NCI-H2196 treated with DMSO at 0.1 percent for 48 hours (cell line): ENCODE measurements at regions not wholly inside any gene's neighbourhood (a gene's known extent, or its start where the extent isn't known, plus 50 kb on each side); places are given as distances from the start of the nearest gene placed in this dataset.

Source experiments
- DNase-seq: peaks from one replicate; lab custom pipeline; 2025; ENCODE audit not compliant: unreplicated experiment; lab: John Stamatoyannopoulos, UW

DNA sequence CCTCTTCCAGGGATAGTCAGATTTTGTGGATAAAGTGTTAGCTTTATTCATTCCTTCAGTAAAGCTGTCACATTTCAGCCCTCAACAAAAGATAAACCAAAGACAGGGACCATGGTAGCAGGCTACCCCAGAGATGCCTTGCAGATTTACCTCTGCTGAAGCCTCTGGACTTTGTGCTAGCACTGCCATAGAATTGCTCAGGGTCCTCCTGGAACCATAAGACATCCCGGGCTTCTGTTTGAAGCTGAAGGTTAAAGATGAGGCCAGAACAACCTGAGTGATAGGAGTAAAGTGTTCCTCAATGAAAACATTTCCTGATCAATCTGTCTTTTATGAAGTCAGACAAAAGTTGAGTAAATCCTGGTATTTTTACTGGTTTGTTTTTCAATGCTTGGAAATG, 57.5 kb upstream of the ARL15 start:
- no peak for DNase-seq

DNA sequence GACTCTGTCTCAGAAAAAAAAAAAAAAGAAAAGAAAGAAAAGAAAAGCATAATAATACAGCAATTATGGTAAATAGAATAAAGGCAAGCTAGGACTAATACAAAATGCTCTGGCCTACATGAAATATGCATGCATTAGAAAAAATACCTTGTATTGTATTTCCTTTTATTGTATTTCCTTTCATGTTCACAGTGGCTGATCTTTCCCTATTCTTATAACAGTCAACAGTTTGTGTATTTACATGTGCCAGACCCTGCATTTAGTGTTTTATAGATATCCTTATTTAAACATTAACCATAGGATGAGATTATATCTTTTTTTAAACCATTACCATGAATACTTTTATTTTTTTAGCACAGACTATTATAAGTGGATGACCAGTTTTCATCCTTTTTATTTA, 56.3 kb upstream of the ARL15 start:
- DNase-seq, result no peak

DNA sequence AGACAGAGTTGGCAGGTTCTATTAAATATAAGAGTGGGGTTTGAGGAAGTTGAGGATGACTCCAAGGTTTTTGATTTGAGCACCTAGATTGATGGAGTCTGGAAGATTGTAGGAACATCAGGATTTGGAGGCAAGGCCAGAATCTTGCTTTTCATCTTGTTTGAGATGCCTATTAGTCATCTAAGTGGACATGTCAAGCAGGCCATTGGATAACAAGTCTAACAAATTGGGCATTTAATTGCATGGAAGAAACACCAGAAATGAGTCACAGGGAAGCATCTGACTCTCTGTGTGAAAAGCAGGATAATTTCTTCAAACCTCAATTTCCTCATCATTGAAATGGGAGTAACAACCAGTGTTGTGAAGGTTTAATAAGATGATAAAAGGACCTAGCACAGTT, 53.3 kb upstream of the ARL15 start:
- no peak for DNase-seq

DNA sequence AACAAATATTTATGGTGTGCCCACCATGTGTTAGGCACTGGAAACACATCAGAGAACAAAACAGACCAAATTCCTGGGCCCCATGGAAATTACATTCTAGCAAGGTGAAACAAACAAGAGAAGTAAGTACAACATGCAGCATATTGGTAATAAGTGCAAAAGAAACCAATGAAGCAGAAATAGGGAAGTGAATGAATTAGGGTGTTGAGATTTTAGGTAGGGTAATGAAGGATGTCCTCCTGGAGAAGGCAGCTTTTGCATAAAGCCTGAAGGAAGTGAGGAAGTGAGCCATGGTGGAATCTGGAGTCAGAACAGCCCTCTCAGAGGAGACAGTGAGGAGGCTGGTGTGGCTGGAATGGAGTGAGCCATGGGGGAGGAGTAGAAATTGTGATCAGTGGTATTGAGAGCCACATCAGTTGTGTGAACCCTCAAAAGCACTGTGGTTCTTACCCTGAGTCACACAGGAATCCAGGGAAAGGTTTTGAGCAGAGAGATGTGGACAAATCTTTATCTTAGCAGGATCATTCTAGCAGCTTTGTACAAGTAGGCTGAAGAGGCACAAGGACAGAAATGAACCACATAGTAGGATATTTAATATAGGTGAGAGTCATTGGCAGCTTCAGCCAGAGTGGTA, 52.7 kb upstream of the ARL15 start:
- no peak for DNase-seq

DNA sequence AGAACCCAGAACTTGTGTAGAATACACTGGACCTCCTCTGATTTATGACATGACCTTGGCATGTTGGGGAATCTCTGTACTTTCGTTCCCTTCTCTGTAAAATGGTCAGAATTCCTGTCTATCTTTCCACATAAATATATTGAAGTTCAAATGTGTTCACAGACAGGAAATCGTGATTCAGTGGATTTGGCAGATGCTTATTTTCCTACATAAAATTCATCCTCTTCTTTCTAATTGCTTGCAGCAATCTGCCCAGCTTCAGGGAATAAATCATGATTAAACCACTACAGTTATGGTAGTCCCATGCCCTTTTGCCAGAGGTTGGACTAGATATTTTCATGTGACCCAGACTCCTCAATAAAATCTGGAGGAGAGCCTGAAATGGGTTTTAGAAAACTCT, 52.1 kb upstream of the ARL15 start:
- DNase-seq, result no peak

DNA sequence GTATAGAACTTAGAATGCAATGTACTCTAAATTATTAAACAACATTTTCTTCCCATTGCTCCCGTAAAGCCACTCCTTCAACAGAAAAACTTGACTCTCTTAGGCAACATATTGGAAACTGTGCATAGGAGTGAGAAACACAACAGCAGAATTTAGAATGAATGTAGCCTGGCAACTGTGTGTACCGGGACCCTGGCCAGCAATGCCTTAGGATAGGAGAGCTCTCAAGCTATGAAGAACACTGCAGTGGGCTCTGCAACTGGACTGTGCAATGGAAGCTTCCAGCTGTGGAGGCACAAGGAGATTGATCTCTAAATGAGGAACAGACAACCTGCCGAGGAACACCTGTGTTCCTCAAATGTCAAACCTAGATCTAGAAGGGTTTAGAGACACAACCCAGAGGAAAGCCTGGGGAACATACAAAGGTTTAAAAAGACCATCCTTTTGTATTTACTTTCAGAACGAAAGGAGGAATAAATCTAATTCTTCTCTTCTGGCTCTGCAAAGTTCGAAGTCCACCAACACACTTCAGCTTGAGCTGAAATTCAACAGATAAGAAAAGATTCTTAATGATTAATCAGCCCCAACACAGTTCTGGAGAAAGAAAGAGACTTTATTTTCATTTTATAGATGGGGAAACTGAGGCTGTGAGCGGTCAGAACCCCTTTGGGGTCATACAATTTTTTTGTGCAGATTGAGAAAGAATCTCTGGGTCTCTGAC, 51.5 kb upstream of the ARL15 start:
- no peak for DNase-seq

DNA sequence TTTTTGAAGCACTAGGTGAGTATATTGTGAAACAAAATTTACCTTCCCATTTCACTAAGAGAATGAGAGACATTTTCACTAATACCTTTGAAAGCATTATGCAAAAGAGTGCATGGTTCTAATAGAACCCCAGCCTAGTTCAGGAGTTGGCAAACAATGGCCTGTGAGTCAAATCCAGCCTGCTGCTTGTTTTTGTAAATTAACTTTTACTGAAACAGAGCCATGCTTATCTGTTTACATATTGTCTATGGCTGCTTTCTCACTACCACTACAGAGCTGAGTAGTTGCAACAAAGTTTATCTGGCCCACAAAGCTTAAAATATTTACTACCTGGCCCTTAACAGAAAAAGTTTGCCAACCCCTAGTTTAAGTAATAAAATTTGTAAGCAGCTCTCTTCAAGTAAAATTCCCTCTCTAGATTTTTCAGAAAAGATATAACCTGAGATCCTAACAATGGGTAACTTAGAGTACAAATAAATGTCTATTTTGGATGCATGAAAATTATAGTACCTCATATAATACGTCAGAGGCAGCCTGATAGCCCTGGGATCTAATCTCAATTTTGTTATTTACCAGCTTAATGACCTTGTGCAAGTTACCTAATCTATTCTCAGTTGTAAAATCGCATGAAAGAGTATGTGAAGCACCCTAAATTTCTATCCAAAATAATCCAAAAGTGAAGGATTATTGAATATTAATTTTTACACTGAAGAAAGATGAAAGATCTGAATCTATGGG, 50.7 kb upstream of the ARL15 start:
- DNase-seq, result no peak
